ENCODE measurements at regions not wholly inside any gene's neighbourhood (a gene's known extent, or its start where the extent isn't known, plus 50 kb on each side); places are given as distances from the start of the nearest gene placed in this dataset.
"Not testable (repeated sequence)": the region's sequence is repeated elsewhere in the genome, so short reads cannot be mapped to it uniquely, and the experiment has no call there.

GRCh38 chr5:42894057-42894456, 82.4 kb upstream of the SELENOP start:
- no peak for DNase-seq (ENCODE audit: low read depth)

DNA sequence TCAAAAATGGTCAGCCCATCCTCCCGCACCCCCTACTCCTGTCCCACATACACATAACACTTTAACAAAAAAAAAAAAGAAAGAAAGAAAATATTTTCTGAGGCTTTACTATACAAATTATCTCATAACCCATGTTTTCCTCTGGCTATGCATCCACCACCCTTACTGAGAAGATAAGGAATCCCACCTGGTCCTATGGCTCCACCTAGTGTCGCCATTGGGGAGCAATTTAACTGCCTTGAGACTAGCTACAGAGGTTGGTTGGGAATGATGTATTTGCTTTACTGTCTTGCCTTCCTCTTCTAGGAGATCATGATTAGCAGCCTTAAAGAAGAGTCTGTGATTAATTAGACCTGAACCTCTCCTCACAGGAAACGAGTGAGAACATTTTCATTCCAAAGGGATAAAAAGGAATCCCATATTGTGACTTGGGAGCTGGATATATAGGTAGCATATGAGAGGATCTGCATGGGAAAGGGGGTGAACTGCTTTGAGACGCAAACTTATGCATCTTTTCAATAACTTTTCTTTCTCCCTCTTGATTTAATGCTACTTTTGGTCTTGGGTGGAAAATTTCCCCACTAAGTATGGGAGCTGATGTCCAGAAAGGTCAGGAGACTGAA, 77.7 kb upstream of the SELENOP start:
- DNase-seq (ENCODE audit: low read depth), result peak; percentile 73

DNA sequence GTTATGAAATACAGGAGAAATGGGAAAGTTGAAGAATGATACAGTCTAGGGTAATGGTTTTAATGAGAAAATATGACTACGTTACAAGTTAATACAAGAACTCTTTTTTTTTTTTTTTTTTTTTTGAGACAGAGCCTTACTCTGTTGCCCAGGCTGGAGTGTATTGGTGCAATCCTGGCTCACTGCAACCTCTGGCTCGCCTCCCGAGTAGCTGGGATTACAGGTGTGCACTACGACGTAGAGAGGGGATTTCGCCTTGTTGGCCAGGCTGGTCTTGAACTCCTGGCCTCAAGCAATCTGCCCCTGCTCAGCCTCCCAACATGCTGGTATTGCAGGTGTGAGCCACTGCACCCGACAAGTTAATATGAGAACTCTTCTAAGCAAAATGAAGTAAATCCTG, 77.1 kb upstream of the SELENOP start:
- no peak for DNase-seq (ENCODE audit: low read depth)

GRCh38 chr5:42887575-42887974, 75.9 kb upstream of the SELENOP start:
- DNase-seq (ENCODE audit: low read depth), result no peak

GRCh38 chr5:42887097-42887496, 75.4 kb upstream of the SELENOP start:
- DNase-seq (ENCODE audit: low read depth), result no peak

DNA sequence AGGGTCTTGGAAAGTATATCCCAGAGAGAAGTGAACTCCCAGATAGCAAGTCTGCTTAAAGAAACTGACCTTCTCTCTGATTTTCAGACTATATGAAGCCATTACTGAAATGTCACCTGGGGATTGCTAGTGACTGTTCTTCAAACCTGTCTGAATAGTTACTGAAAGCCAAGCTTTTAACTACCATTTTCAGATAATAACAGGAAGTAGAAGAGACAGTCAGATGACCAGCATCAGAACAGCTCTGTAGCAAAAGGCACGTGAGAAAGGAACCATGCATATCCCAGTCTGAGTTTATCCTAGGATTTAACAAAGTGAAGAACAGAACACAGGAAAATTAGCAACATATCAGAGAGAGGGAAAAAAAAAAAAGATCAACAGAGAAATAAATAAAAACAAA, 74.9 kb upstream of the SELENOP start:
- DNase-seq (ENCODE audit: low read depth), result no peak

- DNase-seq (ENCODE audit: low read depth), result no peak
Measured at GRCh38 chr5:42884326-42884725, 72.6 kb upstream of the SELENOP start.

GRCh38 chr5:42881416-42882117, 69.9 kb upstream of the SELENOP start:
- no peak for DNase-seq (ENCODE audit: low read depth)

- DNase-seq (ENCODE audit: low read depth), result no peak
Measured at GRCh38 chr5:42880496-42881150, 68.9 kb upstream of the SELENOP start.

DNA sequence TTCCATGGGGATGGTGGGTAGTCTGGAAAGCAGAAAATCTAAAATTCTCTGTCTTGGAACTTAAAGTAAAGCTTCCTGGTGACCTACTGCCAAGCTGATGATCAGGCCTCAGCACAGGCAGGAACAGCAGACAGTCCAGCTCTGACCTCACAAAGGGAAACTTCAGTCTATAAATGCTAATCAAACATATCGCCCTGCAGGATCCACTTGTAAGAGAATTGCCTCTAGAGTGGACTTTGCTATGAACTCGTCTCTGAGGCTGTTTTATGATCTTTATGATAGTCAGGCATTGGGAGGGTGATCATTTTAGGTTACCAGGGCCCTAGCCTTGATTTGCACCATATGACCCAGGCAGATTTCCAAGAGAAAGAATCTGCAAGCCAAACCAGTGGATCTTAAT, 67.6 kb upstream of the SELENOP start:
- DNase-seq (ENCODE audit: low read depth), result no peak

GRCh38 chr5:42878550-42878949, 66.9 kb upstream of the SELENOP start:
- DNase-seq (ENCODE audit: low read depth), result no peak

GRCh38 chr5:42878041-42878440, 66.3 kb upstream of the SELENOP start:
- no peak for DNase-seq (ENCODE audit: low read depth)

GRCh38 chr5:42877431-42877830, 65.7 kb upstream of the SELENOP start:
- no peak for DNase-seq (ENCODE audit: low read depth)

DNA sequence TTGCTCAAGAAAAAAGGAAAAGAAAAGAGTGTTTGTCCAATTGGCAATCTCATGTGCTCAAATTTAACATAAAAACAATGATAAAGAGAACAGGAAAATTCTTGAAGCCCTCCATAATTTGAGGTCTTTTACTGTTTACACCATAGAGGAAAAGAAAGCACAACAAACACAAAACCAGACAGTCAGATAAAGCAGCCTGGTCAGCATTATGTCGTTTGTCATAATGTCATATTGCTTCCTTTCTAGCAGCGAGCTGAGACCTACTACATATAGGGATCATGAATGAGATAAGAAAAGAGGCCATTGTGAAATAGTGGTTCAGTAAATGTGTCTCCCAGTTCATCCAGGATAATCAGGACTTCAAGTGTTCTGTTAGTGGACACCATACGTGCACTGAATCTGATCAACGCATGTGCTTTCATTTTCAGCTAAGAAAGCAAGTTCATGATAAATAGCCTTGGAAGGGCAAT, 64.7 kb upstream of the SELENOP start:
- no peak for DNase-seq (ENCODE audit: low read depth)

GRCh38 chr5:42875785-42876374, 64.2 kb upstream of the SELENOP start:
- no peak for DNase-seq (ENCODE audit: low read depth)

DNA sequence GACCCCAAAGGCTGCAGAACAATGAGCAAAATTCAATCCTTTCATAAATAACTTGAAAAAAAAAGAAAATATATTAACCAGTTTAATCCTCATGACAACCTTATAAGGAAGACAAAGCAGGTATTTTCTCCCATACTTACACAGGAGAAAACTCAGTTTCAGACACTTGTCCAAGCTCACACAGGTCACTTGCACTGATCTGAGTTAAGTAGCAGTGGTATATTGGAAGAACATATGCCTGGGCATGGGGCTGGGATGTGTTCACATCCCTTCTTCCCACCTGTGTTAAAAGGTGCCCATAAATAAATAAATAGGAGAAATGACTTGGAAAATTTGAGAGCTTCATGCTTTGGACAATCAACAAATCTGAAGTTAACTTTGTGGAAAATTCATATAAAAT, 63.5 kb upstream of the SELENOP start:
- no peak for DNase-seq (ENCODE audit: low read depth)

- DNase-seq (ENCODE audit: low read depth), result no peak
Measured at GRCh38 chr5:42874621-42875198, 63.0 kb upstream of the SELENOP start.

- no peak for DNase-seq (ENCODE audit: low read depth)
Measured at GRCh38 chr5:42872865-42873264, 61.2 kb upstream of the SELENOP start.

- no peak for DNase-seq (ENCODE audit: low read depth)
Measured at GRCh38 chr5:42870882-42871418, 59.3 kb upstream of the SELENOP start.

GRCh38 chr5:42868417-42868816, 56.7 kb upstream of the SELENOP start:
- not testable (repeated sequence) for DNase-seq (ENCODE audit: low read depth)

GRCh38 chr5:42864749-42865148, 53.1 kb upstream of the SELENOP start:
- not testable (repeated sequence) for DNase-seq (ENCODE audit: low read depth)
